ENCODE measurements at regions not wholly inside any gene's neighbourhood (a gene's known extent, or its start where the extent isn't known, plus 50 kb on each side); places are given as distances from the start of the nearest gene placed in this dataset.

DNA sequence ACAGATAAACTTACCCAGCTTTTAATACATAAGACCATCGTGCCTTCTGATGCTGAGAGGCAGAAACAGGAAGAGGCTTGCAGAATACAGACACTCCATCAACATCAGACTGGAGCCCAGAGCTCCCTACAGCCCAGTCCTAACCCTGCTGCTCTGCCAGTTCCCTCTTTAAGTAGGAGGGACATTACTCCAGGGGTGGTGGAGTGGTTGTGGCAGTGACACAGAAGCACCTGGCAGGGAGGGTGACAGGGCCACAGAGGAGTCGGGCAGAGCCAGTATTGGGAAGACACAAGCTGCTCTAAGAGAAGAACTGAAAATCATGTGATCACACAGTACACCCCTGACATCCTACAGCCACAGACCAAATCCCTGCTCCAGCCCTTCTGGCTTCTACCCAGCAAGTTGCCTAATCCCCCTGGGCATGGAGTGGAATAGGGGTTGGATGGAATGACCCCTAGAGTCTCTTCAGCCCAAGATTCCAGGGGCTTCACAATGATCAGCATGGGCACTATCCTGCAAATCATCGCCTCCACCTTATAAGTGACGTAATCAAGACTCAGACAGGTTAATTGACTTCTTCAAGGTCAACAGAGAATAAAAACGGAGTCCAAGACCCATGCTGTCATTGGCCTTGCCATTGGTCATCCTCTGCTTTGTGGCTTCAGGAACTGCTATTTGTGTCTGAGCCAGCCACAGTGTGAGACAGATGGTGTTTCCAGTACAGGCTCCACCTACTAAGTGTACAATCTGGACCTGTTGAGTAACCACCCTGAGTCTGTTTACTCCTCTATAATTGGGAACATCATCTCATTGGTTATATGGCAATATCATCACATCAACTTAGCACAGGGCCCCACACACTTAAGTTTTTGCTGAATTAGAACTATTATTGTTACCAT, 61.1 kb upstream of the ZMIZ1 start:
- no peak for DNase-seq

DNA sequence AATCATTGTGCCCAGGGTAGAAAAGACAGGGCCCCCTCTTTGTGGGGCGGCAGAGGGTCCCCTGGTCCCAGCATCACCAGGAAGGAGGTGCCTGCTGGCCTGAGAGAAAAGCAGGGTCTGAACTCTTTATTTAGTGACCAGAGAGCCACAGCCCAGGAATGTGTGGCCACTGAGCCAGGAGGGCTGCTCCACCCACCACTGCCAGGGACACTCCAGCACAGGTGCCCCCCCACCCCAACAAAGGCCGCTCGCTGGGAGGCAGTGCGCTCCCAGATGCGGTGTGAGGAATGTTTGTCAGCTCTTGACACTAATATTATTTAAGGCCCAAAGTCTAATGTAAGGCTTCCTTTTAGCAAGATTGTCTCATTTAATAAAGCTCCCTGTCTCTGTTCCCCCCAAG, 59.6 kb upstream of the ZMIZ1 start:
- no peak for DNase-seq

DNA sequence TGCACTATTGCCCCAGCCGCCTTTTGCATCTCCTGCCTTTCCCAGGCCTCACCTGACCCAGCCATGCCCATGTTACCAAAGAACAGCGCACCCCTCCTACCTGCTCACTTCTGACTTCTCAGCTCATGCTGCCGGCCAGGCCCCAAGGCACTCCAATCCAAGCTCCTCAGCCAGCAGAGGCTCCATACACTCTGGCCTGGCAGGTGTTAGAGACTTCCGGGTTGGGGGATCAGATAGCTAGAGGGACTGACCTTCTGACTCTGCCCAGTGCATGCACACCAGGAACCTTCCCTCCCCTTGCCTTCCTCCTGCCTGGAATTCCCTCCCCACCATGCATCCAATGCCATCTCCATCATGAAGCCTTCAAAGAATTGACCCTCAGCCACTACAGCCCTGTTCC, 56.2 kb upstream of the ZMIZ1 start:
- DNase-seq, result no peak

DNA sequence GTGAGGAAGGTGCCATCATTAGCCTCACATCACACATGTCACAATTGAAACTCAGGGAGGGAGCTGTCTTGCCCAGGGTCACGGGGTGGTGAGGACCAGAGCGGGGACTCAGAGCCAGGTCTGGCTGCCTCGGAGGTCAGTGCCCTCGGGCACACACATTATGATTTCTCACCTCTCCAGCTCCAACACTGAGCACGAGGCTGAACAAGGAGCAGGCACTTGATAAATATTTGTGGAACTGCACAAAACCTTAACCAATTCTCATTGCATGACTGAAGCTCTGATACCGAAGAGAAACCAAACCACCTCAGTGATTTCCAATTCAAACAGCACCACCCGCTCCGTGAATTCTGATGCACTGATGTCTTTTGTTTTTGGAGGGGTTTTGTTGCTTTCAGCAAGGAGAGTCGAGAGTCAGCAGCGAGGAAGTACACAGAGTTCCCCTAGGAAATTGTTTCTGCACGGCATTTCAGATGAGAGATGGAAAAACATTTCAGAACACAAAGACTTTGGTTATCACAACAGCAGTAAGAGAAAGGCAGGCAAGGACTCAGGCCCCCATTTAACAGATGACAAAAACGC, 55.3 kb upstream of the ZMIZ1 start:
- DNase-seq, result no peak

DNA sequence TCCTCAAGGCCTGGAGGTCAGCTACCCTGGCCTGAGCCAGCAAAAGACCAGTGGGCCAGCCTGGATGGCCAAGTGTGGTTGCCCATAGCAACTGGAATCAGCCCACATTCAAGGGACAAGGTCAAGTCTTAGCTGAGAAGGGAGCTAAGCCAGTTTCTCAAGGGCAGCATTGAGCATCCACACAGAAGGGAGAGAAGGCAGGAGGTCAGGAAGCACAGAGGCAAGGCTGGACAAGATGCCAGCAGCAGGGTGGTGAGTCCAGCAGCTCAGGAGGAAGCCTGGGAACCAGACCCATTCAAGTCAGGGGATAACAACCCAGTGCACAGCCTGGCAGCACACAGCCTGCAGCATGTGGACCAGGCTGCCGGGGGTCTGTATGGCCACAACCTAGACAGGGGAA, 54.0 kb upstream of the ZMIZ1 start:
- peak; percentile 65 for DNase-seq

DNA sequence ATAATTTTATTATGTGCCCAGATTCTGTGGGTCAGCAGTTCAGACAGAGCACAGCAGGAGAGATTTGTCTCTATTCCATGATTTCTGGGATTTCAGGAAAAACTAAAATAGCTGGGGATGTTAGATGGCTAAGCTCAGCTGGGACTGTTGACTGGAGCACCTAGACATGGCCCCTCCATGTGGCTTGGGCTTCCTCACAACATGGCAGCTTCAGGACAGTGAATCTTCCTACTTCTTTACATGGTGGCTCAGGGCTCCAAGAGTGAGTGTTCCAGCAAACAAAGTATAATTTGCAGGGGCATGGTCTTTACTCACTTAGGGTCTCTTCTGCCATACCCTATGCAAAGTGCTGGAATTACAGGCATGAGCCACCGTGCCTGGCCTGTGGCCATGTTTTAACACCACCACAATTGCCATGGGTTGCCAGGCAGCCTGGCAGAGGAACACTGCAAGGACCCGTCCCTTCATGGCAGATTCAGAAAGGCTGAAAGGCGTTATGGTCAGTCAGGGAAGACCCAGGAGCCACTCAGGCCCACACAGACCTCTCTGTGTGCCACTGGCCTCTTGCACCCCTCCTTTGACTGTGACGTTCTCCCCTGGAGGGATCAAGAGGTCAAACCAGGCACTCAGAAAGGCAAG, 50.8 kb upstream of the ZMIZ1 start:
- no peak for DNase-seq

DNA sequence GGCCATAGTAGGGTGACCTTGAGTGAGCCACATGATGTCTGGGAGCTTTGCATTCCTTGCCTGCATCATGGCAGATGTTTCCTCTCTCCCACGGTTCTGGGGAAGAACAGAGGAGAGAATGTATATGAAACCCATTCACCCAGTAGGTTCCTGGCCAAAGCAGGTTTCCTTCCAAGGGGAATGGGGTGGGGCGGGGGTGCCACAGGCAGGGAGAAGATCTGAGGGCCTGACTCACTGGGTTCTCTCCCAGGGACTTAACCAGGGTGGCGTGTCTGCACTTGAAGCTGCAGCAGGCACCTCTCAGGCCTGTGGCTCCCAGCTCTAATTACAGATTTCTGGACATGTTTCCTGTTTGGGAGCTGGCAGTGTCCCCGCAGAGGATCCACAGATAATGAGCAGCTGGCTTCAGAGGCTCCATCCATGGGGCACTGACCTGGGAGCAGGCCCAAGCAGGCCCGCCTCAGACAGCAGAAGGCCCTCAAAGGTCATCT, 50.2 kb upstream of the ZMIZ1 start:
- no peak for DNase-seq
